Stimulated activated CD8-positive, alpha-beta memory T cell treated with anti-CD3 and anti-CD28 coated beads, Interleukin-15, amount 100 ng/mL, for 4 hours (primary cell): ENCODE measurements at regions not wholly inside any gene's neighbourhood (a gene's known extent, or its start where the extent isn't known, plus 50 kb on each side); places are given as distances from the start of the nearest gene placed in this dataset.
A peak's percentile ranks its signal among the peaks of the same experiment; 100 is the strongest.

Source experiments
- DNase-seq, 2 donors: peaks; one replicate each; pipeline ENCODE4 v3.0.0-alpha.2; 2020; ENCODE audit warnings: low read depth in 2 of 2

DNA sequence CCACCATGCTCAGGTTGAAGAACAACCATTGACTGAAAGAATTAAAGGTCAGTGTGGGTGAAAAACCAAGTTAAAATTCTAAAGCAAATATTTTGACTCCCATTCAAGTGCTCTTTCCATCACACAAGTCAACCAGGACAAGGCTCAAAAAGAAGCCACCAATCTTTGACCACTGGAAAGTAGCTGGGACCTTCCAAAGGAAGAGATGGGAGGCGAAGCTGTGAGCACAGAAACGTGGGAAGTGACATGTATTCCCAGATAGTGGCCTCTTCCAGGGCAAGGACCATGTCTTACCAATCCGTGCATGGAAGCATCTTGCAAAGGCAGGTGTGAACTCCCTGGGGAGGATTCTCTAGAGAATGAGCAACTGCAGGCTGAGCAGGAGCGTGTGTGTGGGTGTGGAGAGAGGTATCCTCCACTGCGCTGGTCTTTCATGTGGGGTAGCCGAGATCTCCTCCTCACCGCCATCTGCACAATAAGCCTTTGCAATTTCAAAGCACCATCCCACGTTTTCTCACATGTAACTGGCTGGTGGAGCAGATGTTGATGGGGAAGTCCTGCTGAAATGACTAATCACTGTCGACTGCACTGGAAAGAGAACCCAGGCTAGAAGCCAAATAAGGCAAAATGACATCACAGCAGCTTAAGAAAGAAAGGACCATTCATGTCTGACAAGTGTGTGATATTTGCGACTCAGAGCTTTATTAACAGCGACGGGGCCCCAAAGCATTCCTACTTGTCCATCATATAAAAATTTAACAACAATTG, 189.4 kb upstream of the RREB1 start:
- peak; percentile 24 to 50 for DNase-seq

GRCh38 chr6:6919173-6919572, 188.6 kb upstream of the RREB1 start:
- DNase-seq, result no peak

DNA sequence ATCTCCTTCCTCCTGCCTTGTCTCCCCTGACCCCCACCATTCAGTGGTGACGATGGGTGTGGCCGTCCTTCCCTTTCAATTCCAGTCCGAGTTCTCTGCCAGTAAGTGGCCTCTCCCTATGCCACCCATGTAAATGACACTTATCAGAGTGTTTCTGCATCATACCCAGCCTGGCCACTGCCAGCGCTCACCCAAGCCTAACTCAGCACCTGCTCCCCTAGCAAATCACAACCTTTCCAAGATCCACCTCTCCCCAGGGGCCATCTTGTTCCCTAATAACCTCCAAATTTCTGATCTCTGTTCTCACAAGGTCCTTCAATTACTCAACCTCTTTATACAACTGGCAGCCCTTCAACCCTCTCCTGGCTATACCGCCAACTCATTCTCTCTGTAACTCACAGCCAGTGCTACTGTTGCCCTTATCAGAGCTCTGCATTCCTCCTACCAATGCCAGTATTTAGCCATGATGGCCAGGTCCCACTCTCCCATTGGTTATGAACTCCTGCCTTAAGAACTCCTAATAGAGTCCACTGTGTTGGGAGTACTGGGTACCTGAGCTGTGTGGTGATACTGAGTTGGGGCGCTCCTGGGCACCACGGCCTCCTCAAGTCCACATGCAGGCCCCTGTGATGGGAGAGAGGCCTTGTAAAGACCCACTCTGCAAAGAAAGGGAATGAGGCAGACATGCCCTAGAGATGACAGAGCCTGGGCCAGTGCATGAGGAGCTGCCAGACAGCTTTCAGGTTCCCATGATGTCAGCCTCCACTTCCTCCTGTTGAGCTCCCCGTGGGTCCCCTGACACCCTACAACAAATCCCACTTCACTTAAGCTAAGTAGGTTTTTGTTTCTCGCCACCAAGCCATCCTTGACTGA, 187.4 kb upstream of the RREB1 start:
- no peak for DNase-seq

DNA sequence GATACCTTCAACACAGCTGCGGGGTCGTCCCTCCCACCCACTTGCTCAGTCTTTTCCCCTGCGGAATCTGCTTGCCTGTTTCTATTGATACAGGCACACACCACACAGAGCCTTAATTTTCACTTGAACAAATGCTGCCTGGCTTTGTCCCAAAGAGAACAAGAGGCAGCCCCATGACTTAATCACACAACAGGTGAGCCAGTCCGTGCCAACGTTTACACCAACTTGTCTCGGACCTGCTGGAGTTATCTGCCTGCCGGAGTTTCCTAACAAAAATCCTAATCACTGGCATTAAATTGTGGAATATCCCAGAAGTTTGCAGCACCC, 186.8 kb upstream of the RREB1 start:
- DNase-seq, result no peak

DNA sequence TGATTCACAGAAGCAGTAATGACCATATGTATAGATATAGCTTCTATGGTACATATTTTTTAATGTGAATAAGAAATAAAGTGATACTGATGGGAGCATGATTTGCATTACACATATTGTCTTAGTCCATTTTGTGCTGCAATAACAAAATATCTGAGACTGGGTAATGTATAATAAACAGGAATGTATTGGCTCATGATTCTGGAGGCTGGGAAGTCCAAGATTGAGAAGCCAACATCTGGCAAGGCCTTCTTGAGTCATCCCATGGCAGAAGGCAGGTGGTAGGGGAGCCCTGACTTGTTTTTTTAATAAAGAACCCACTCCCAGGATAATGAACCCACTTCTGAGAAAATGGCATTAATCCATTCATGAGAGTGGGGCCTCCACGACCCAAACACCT, 185.6 kb upstream of the RREB1 start:
- no peak for DNase-seq

DNA sequence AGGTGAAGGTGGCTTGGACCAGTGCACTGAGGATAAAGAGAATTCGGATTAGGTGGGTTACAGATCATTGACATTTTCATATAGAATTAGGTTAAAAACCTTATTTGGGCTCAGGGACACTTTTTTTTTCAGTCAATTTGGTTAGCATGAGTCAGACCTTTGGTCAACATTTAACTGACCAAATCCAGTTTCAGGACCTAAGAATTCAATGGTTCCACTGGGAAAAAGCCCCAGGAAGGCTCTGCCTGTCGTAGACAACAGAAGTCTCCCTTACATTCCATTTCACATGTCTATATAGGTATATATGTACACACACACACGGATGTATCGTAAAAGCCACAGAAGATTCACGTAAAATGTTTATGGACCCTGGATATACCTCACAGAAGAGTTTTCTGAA, 184.2 kb upstream of the RREB1 start:
- no peak for DNase-seq

- DNase-seq, result no peak
Measured at GRCh38 chr6:6924708-6925107, 183.1 kb upstream of the RREB1 start.

- DNase-seq, result no peak
Measured at GRCh38 chr6:6925391-6926164, 182.2 kb upstream of the RREB1 start.

GRCh38 chr6:6926856-6927255, 180.9 kb upstream of the RREB1 start:
- no peak for DNase-seq

GRCh38 chr6:6927521-6928361, 180.0 kb upstream of the RREB1 start:
- DNase-seq, result no peak

GRCh38 chr6:6930223-6930880, 177.4 kb upstream of the RREB1 start:
- no peak for DNase-seq

DNA sequence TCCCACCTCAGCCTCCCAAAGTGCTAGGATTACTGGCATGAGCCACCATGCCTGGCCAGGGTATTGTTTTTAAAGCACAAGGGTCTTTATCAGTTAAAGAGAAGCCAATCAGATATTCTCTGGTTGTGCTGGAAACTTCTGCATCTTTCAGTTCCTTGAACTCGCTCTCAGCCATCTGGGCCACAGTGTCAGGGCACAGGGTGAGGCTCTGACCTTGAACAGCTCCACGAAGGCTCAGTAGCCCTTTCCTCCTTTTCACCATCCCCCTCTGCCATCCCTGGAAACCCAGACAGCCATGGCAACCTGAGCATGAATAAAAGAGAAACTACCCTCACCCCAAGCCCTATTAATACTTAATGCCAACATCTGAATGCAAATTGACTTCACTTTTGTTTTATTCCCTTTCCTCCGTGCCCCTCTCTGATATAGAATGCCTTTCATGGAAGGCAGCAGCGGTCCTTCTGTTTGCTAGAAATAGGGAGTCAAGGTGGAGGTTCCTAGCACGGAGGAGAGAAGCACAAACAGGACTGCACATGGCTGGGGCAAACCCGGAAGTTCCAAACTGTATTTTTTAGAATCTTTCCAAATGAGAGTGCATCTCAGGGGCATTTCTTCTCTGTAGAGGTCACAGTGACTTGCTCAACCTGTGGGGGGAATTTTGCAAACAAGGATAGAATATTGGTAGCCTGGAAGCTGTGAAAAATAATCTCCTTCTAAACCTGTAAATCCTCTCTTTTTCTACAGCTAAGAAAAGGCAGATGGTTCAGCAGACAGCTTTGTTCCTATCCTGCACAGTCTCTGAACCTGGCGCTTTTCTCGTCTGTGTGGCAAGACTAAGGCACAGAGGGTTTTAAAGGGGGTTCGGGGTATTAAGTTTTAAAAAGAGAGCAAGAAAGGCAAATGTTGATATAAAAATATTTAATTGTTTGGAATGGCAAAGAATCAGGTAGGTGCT, 176.4 kb upstream of the RREB1 start:
- no peak for DNase-seq

DNA sequence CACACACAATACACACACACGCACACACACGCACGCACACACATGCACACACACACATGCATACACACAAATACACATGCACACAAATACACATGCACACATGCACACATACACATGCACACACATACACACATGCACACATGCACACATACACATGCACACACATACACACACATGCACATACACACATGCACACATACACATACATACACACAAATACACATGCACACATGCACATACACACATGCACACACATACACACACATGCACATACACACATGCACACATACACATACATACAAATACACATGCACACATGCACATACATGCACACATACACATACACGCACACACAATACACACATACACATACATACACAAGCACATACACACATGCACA, 175.4 kb upstream of the RREB1 start:
- DNase-seq, result no peak

DNA sequence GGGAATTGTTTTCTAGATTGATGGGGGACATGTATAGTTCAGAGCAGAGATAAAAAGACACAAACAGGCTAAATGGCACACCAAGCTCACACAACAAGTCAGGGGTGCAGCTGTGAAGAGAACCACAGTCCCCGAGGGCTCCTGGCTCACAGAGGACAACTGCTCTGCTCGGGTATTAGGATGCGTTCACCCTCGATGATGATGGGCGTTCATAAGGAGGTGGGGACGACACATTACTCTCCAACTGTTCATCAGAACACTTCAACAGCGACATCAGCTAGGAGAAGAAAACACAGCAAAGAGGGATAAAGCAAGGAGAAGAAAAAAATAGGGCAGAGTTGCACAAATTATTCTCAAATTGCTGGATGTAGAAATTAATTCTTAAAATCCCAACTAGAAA, 174.8 kb upstream of the RREB1 start:
- DNase-seq, result no peak

DNA sequence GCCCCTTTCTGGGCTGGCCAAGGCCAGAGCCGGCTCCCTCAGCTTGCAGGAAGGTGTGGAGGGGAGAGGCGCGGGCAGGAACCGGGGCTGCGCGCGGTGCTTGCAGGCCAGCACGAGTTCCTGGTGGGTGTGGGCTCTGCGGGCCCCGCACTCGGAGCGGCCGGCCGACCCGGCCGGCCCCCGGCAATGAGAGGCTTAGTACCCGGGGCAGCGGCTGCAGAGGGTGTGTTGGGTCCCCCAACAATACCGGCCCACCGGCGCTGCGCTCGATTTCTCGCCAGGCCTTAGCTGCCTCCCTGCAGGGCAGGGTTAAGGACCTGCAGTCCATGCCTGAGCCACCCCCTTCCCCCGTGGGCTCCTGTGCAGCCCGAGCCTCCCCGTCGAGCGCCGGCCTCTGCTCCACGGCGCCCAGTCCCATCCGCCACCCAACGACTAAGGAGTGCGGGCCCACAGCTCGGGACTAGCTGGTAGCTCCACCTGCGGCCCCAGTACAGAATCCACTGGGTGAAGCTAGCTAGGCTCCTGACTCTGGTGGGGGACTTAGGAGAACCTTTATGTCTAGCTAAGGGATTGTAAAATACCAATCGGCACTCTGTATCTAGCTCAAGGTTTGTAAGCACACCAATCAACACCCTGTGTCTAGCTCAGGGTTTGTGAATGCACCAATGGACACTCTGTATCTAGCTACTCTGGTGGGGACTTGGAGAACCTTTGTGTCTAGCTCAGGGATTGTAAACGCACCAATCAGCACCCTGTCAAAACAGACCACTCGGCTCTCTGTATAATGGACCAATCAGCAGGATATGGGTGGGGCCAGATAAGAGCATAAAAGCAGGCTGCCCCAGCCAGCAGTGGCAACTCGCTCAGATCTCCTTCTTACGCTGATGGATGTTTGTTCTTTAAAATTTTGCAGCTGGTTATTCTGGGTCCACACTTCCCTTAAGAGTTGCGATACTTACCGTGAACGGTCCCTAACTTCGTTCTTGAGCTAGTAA, 167.4 kb upstream of the RREB1 start:
- DNase-seq, result no peak

GRCh38 chr6:6941201-6941600, 166.6 kb upstream of the RREB1 start:
- DNase-seq, result no peak

- DNase-seq, result no peak
Measured at GRCh38 chr6:6942091-6942490, 165.7 kb upstream of the RREB1 start.

GRCh38 chr6:6942831-6943230, 164.9 kb upstream of the RREB1 start:
- DNase-seq, result no peak

- no peak for DNase-seq
Measured at GRCh38 chr6:6943421-6943820, 164.3 kb upstream of the RREB1 start.
